Inflammatory macrophage treated with lipopolysaccharide for 4 hours (primary cell): ENCODE measurements at regions not wholly inside any gene's neighbourhood (a gene's known extent, or its start where the extent isn't known, plus 50 kb on each side); places are given as distances from the start of the nearest gene placed in this dataset.
A peak's percentile ranks its signal among the peaks of the same experiment; 100 is the strongest.

ENCODE experiments used
- DNase-seq: peaks from one replicate; pipeline ENCODE4 v3.0.0-alpha.2; 2020

GRCh38 chr6:21893793-21894192, 300.2 kb downstream of the SOX4 start:
- DNase-seq, result no peak

DNA sequence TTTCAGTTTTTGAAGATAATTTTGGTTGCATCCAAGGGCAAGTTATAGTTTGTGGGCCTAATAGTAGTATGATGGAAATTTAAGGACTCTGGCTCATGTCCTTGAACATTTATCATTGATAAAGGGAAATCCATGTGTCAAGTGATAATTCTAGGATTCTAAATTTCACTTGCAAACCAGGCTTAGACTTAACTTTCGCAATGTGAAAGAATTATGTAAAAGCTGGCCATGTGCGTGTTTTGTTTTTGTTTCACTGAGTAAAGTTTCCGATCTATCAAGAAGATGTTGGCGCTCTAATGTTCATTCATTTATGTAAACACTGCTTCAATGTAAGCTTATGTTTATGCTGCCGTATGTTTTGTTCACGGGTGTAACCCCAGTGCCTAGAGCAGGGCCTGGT, 302.0 kb downstream of the SOX4 start:
- DNase-seq, result no peak

DNA sequence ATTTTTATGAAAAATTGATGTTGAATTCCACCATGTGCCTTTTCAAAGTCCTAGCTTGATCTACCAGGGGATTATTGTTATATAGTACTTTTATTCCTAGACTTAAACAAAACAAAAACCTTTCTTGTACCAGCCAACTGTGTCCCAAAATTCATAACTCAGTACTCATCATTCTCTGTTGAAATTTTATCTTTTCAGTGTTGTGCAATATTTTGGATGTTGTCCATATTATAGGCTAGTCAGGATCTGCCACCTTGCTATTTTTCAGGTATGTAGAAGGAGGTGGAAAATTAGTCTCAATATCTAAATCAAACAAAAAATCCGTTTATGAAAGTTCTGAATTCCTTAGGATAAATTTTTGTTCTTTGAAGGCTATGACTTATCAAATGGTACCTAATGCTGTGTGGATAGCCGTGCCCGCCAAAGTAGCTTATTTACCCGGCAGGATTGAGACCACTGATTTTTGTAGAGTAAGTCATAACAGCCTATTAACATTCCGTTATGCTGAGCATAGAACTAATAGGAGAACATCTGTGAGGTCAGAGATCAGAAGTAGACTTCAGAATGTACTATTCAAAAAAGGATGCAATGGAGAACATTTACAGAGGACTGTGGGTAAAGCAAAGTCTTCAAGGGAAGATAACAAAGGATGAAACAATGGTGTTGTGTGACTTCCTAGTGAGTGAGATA, 304.7 kb downstream of the SOX4 start:
- DNase-seq, result no peak

DNA sequence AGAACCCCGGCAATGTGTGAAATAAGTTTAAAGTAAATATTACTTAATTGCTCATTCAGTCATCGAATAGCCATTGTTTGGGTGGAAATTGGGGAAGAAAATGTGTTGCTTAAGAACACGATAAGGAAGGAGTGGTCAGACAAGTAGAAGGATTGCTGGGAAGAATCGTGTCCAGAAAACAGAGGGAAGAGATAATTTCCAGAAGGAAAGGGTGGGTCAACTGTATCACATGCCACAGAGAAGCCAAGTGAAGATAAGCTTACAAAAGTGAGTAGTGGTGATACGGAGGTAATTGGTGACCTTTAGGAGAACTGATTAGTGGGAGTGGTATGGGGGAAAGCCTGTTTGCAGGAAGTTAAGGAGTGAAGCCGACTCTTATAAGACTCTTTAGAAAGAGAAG, 306.2 kb downstream of the SOX4 start:
- DNase-seq, result peak; percentile 10

- DNase-seq, result peak; percentile 30
These were observed 307.2 kb downstream of the SOX4 start for GRCh38 chr6:21900730-21901129.

- DNase-seq, result no peak
These were observed 309.1 kb downstream of the SOX4 start for GRCh38 chr6:21902628-21903169.

GRCh38 chr6:21905531-21905930, 312.0 kb downstream of the SOX4 start:
- DNase-seq, result no peak

DNA sequence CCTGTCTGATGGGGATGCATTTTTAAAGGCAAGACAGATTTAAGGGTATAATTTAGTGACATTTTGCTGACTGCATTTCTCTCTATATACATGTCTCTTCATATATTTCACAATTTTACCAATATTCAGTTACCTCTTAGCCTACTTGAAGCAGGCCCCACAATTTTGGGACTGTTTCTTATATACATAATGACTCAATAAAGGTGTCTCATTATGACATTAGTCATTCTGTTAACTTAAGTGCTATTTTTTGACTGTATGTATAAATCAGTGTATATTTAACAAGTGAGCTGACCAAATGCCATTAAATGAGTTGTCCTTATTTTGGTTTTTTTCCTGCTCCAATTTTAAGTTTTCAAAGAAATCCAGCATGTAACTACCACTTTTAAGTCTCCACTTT, 313.3 kb downstream of the SOX4 start:
- no peak for DNase-seq

GRCh38 chr6:21907291-21907690, 313.7 kb downstream of the SOX4 start:
- DNase-seq, result no peak

- no peak for DNase-seq
These were observed 314.8 kb downstream of the SOX4 start for GRCh38 chr6:21908161-21908848.

- no peak for DNase-seq
These were observed 315.8 kb downstream of the SOX4 start for GRCh38 chr6:21909321-21909720.

DNA sequence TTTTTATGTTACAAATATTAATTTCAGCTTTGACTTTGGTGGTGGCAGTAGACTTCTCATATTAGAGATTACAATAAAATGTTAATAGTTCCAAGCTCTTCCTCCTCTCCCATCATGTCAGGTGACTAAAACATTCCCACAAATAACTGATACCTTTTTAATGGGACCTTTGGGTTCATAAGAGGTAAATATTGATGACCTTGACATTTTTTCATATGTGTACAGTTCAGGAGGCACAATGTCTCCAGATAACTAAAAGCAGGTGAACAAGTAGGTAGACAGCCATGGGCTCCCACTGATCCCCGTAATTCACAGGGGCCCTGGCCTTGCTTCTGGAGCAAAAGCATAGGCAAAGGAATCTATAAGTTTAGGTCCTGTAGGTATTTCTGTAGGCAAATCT, 317.7 kb downstream of the SOX4 start:
- no peak for DNase-seq

- DNase-seq, result no peak
These were observed 318.7 kb downstream of the SOX4 start for GRCh38 chr6:21912151-21912832.

- DNase-seq, result peak; percentile 63
These were observed 320.8 kb downstream of the SOX4 start for GRCh38 chr6:21914121-21914973.

- no peak for DNase-seq
These were observed 322.2 kb downstream of the SOX4 start for GRCh38 chr6:21915707-21916260.

GRCh38 chr6:21918041-21918440, 324.5 kb downstream of the SOX4 start:
- no peak for DNase-seq

DNA sequence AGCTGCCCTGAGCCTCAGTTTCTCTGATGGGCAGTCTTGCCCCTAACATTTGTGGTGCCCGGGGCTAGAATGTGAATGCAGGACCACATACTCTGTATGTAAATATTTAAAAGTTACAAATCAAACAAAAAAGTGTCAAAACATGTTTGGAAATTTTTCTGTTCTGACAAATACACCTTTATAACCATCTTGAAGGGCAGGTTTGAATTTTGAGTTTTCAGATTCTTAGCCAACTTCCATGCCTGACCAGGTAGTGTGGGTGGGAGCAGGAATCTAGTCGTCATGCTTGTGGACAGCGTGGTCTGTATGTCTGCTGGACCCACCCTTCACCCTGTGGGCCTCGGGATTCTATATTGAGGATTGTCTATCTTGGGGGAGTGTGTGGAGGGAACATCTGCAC, 325.1 kb downstream of the SOX4 start:
- DNase-seq, result no peak

- no peak for DNase-seq
These were observed 328.5 kb downstream of the SOX4 start for GRCh38 chr6:21922086-21922485.

DNA sequence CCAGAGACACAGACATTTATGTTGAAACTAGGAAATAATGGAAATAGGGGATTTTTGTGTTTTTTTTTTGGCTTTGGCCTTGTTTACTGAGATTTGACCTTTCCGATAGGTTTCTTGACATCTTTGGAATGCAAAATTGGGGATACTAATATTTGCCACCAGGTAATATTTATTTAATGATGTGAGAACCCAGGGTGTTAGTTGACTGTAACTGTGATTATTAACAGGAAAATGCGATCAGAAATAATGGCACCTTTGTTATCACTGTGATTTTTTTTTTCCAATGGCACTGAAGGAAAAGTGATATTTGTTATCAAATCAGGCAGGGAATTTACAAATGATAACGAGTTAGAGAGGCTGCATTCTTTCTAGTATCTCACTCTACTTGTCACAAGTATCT, 330.5 kb downstream of the SOX4 start:
- no peak for DNase-seq

GRCh38 chr6:21928827-21929226, 335.3 kb downstream of the SOX4 start:
- DNase-seq, result no peak

DNA sequence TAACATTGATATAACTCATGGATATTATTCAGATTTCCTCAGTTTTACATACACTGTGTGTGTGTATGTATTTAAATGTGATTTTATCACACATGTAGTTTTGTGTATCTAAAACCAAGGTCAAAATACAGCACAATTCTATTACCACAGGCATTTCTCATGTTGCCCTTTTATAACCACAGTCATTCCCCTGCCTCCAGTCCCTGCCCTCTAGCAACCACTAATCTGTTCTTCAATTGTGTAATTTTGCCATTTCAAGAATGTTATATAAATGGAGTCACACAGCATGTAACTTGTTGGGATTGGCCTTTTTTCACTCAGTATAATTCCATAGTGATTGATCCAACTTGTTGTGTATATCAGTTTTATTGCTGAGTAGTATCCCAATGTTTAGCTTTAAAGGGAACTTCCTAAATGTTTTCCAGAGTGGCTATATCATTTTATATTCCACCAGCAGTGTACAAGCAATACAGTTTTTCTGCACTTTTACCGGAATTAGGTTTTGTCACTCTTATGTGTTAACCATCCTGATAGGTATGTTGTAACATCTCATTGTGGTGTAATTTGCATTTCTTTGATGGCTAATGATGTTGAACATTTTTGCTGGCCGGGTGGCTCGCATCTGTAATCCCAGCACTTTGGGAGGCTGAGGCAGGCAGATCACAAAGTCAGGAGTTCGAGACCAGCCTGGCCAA, 338.2 kb downstream of the SOX4 start:
- DNase-seq, result no peak

GRCh38 chr6:21933351-21933750, 339.8 kb downstream of the SOX4 start:
- no peak for DNase-seq
